ENCODE measurements at regions not wholly inside any gene's neighbourhood (a gene's known extent, or its start where the extent isn't known, plus 50 kb on each side); places are given as distances from the start of the nearest gene placed in this dataset.

GRCh38 chr2:234850818-234851217 lies 101.0 kb upstream of the SH3BP4 start:
- H3K27me3 ChIP-seq: no peaks in the 10 kb centered on the region
- WGBS, 4 donors: 54 to 71% (median 57%) methylated on average over 5 of the region's 5 CpGs
- no peaks in the 10 kb centered on the region for H3K36me3 ChIP-seq
- ATAC-seq (peak; percentile 32 to 73 (median 48)), DNase-seq (no peak)
- peaks cover 0 to 3% (median 0%) of the 10 kb centered on the region in 12 donors for H3K9me3 ChIP-seq
- intact Hi-C loops (cut with DNase I): no loop called here
- peaks cover 0 to 12% (median 0%) of the 10 kb centered on the region in 12 donors for H3K4me1 ChIP-seq
- TF ChIP-seq CTCF (IDR thresholded peaks at IDR 0.05) (no peak), POLR2A (IDR thresholded peaks at IDR 0.05) (no peak)
- H3K4me3 ChIP-seq: no peak overlapping the region
- no peak overlapping the region for H3K27ac ChIP-seq

DNA sequence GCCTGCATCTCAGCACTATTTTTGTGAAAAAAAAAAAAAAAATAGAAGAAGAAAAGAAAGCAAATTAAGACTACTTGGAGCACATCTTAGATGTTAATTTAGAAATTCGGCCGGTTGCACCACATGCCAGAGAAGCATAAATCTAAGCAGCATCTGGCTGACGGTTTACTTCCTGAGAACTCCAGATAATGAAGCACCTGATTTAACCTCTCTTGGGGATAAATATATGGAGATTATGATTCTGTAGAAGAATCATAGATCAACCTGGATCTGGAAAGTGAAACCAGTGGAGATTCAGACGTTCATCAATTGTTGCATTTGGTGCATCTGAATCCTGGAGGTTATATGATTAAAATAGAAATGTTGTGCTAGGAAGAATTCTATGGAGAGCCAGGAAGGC lies 102.1 kb upstream of the SH3BP4 start:
- H3K36me3 ChIP-seq: no peaks in the 10 kb centered on the region
- no peak overlapping the region for H3K4me3 ChIP-seq
- ATAC-seq: no peak
- no peaks in the 10 kb centered on the region for H3K27me3 ChIP-seq
- DNase-seq: no peak
- no peaks in the 10 kb centered on the region for H3K9me3 ChIP-seq
- TF ChIP-seq POLR2A (IDR thresholded peaks at IDR 0.05) (no peak), CTCF (IDR thresholded peaks at IDR 0.05) (no peak)
- H3K4me1 ChIP-seq: peaks cover 0 to 12% (median 0%) of the 10 kb centered on the region in 12 donors
- no peak overlapping the region for H3K27ac ChIP-seq
- intact Hi-C loops (cut with DNase I): no loop called here
- 78 to 93% (median 91%) methylated on average over 4 of the region's 4 CpGs for WGBS, 4 donors

DNA sequence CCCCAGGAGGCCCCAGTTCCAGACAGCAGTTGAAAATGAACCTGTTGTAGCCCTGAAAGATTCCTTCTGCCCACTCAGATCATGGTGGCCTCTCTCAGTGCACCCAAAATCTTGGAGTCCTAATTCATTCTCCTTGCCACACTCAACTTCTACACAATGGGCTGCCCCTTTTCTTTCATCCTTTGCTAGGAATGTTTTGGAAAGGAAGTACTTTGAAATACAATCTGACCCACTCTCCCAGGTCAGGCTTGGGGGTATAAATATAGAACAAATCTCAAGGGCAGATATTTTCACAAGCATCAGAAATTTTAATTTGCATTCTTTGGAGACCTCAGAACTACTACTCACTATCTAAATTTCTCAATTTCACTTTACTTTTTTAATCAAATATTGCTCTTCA lies 103.2 kb upstream of the SH3BP4 start:
- TF ChIP-seq CTCF (IDR thresholded peaks at IDR 0.05) (no peak), POLR2A (IDR thresholded peaks at IDR 0.05) (no peak)
- Histone ChIP-seq H3K4me1 (peaks cover 0 to 12% (median 0%) of the 10 kb centered on the region in 12 donors), H3K36me3 (no peaks in the 10 kb centered on the region), H3K27ac (no peak overlapping the region), H3K4me3 (no peak overlapping the region), H3K27me3 (no peaks in the 10 kb centered on the region), H3K9me3 (no peaks in the 10 kb centered on the region)
- intact Hi-C loops (cut with DNase I): no loop called here
- no peak for DNase-seq
- no peak for ATAC-seq

DNA sequence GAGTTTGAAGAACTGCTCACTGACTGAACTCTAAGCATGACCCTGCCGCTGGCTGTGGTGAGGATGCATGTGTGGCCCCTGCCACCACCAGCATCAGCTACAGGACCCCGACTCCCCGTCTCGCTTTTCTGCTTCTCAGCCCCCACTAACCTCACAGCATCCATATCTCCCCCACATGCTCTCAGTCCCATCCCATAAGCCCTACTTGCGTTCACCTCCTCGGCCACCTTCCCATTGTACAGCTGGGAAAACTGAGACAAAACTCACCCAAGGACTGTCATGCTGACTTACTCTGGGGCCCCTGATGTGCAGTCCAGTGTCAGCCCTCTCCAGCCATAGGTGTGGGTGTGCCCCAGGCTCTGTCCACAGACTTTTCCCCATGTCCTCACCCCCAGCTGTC lies 104.2 kb upstream of the SH3BP4 start:
- ATAC-seq (no peak), DNase-seq (no peak)
- Histone ChIP-seq H3K27me3 (no peaks in the 10 kb centered on the region), H3K36me3 (no peaks in the 10 kb centered on the region), H3K4me1 (peaks cover 0 to 12% (median 0%) of the 10 kb centered on the region in 12 donors), H3K9me3 (no peaks in the 10 kb centered on the region), H3K4me3 (no peak overlapping the region), H3K27ac (no peak overlapping the region)
- WGBS, 4 donors: 87 to 100% (median 94%) methylated on average over 6 of the region's 6 CpGs
- TF ChIP-seq CTCF (IDR thresholded peaks at IDR 0.05) (no peak), POLR2A (IDR thresholded peaks at IDR 0.05) (no peak)
- intact Hi-C loops (cut with DNase I): no loop called here

Data from heart left ventricle (tissue), 16 donors.